ENCODE measurements at regions not wholly inside any gene's neighbourhood (a gene's known extent, or its start where the extent isn't known, plus 50 kb on each side); places are given as distances from the start of the nearest gene placed in this dataset.

DNA sequence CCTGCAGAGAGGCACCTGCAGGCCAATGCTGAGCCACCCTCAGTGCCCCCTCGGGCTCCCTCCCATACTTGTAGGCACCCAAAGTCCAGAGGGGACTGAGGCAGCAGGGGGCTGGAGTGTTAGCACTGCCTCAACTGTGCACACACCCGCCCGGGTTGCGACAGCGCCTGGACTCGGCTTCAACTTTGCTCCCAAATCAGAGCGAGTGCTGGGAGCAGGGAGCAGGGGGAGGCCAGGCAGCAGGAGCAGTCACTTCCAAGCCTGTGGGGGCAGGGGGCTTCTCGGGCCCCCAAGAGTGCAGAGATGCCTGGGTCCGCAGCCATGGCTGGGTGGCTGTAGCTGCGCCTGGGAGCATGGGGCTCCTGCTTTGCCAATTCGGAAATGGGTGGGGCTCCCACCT lies 79.5 kb downstream of the DISP1 start:
- no peaks in the 10 kb centered on the region for H3K9me3 ChIP-seq (ENCODE audit: control insufficient read depth, low read depth, low read length)
- no peak for TF ChIP-seq CTCF (optimal IDR thresholded peaks at IDR 0.05 in 1 of 3, IDR thresholded peaks at IDR 0.05 in 1 of 3, conservative IDR thresholded peaks at IDR 0.05 in 1 of 3; ENCODE audit: extremely low read depth in 1 of 3, insufficient read depth in 2 of 3, low read length in 3 of 3)
- TF ChIP-seq EZH2 (IDR thresholded peaks at IDR 0.05; ENCODE audit: low read length), result no peak
- H2AFZ ChIP-seq (ENCODE audit: control insufficient read depth, low read length), result no peak overlapping the region
- DNase-seq (ENCODE audit: low read depth, low spot score), result no peak
- H3K9ac ChIP-seq (ENCODE audit: control insufficient read depth, extremely low read depth, insufficient read depth, low read length), result no peak overlapping the region
- H4K20me1 ChIP-seq (ENCODE audit: control insufficient read depth, extremely low read depth, insufficient read depth, low read length), result no peaks in the 10 kb centered on the region
- no peak overlapping the region for H3K27ac ChIP-seq (ENCODE audit: control insufficient read depth, insufficient read depth, low read length)
- no peak overlapping the region for H3K4me2 ChIP-seq (ENCODE audit: control insufficient read depth, extremely low read depth, insufficient read depth, low read depth, low read length)
- dilution Hi-C loops (cut with MboI; ENCODE audit: extremely low pct_ligation_motif_present, low sequenced_read_pairs), result no loop called here
- H3K27me3 ChIP-seq (ENCODE audit: control insufficient read depth, extremely low read depth, insufficient read depth, low read length), result no peaks in the 10 kb centered on the region
- no peak overlapping the region for H3K4me3 ChIP-seq (ENCODE audit: control insufficient read depth in 2 of 3, extremely low read depth in 1 of 3, insufficient read depth in 2 of 3, low read depth in 1 of 3, low read length in 3 of 3)
- no peak for FAIRE-seq
- H3K36me3 ChIP-seq (ENCODE audit: control insufficient read depth in 2 of 2, extremely low read depth in 1 of 2, insufficient read depth in 2 of 2, low read length in 2 of 2), result no peaks in the 10 kb centered on the region
- peaks cover 29% of the 10 kb centered on the region for H3K4me1 ChIP-seq (ENCODE audit: control insufficient read depth, extremely low read depth, insufficient read depth, low read length)
- H3K9me1 ChIP-seq (ENCODE audit: control insufficient read depth, extremely low read depth, insufficient read depth, low read length), result no peaks in the 10 kb centered on the region
- no peaks in the 10 kb centered on the region for H3K79me2 ChIP-seq (ENCODE audit: control insufficient read depth, insufficient read depth, low read length)

DNA sequence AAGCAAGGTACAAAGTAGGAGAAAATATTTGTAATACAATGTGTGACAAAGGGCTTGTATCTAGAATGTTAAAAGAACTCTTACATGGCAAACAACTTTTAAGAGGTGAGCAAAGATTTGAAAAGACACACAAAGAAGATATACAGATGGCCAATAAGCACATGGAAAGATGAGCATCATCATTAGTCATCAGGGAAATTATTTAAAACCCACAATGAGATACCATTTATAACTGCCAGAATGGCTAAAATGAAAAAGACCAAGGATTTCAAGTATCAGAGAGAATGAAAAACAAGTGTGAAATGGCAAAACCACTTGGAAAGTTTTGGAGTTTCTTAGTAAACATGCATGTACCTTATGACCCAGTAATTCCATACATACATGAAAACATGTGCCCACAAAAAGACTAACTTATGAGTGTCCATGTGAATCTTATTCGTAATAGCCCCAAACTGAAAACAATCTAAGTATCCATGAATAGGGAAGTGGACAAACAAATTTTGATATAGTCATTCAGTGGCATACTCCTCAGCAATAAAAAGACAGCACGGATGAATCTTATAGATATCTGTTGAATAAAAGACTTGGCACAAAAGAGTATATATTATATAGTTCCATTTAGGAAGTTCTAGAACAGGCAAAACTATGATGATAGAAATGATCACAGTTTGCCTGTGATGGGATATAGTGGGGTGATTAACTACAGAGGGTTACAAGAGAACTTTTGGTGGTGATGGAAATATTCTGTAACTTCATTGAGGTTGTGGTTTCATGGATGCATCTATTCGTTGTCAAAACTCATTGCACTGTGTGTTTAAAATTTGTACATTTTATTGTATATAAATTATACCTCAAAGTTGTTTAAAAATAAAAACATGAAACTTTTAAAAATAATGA lies 82.0 kb downstream of the DISP1 start:
- H4K20me1 ChIP-seq (ENCODE audit: control insufficient read depth, extremely low read depth, insufficient read depth, low read length), result no peaks in the 10 kb centered on the region
- no peak overlapping the region for H3K4me3 ChIP-seq (ENCODE audit: control insufficient read depth in 2 of 3, extremely low read depth in 1 of 3, insufficient read depth in 2 of 3, low read depth in 1 of 3, low read length in 3 of 3)
- DNase-seq (ENCODE audit: low read depth, low spot score) (no peak), FAIRE-seq (no peak)
- H3K9me1 ChIP-seq (ENCODE audit: control insufficient read depth, extremely low read depth, insufficient read depth, low read length), result no peaks in the 10 kb centered on the region
- dilution Hi-C loops (cut with MboI; ENCODE audit: extremely low pct_ligation_motif_present, low sequenced_read_pairs), result no loop called here
- H2AFZ ChIP-seq (ENCODE audit: control insufficient read depth, low read length), result no peak overlapping the region
- H3K27me3 ChIP-seq (ENCODE audit: control insufficient read depth, extremely low read depth, insufficient read depth, low read length), result no peaks in the 10 kb centered on the region
- H3K27ac ChIP-seq (ENCODE audit: control insufficient read depth, insufficient read depth, low read length), result no peak overlapping the region
- H3K79me2 ChIP-seq (ENCODE audit: control insufficient read depth, insufficient read depth, low read length), result no peaks in the 10 kb centered on the region
- H3K36me3 ChIP-seq (ENCODE audit: control insufficient read depth in 2 of 2, extremely low read depth in 1 of 2, insufficient read depth in 2 of 2, low read length in 2 of 2), result no peaks in the 10 kb centered on the region
- no peak overlapping the region for H3K9ac ChIP-seq (ENCODE audit: control insufficient read depth, extremely low read depth, insufficient read depth, low read length)
- no peaks in the 10 kb centered on the region for H3K9me3 ChIP-seq (ENCODE audit: control insufficient read depth, low read depth, low read length)
- peak overlapping the region; percentile 77 for H3K4me2 ChIP-seq (ENCODE audit: control insufficient read depth, extremely low read depth, insufficient read depth, low read depth, low read length)
- H3K4me1 ChIP-seq (ENCODE audit: control insufficient read depth, extremely low read depth, insufficient read depth, low read length), result peaks cover 29% of the 10 kb centered on the region
- TF ChIP-seq EZH2 (IDR thresholded peaks at IDR 0.05; ENCODE audit: low read length) (no peak), CTCF (optimal IDR thresholded peaks at IDR 0.05 in 1 of 3, IDR thresholded peaks at IDR 0.05 in 1 of 3, conservative IDR thresholded peaks at IDR 0.05 in 1 of 3; ENCODE audit: extremely low read depth in 1 of 3, insufficient read depth in 2 of 3, low read length in 3 of 3) (no peak)

Data from keratinocyte (primary cell).